ENCODE measurements at regions not wholly inside any gene's neighbourhood (a gene's known extent, or its start where the extent isn't known, plus 50 kb on each side); places are given as distances from the start of the nearest gene placed in this dataset.

DNA sequence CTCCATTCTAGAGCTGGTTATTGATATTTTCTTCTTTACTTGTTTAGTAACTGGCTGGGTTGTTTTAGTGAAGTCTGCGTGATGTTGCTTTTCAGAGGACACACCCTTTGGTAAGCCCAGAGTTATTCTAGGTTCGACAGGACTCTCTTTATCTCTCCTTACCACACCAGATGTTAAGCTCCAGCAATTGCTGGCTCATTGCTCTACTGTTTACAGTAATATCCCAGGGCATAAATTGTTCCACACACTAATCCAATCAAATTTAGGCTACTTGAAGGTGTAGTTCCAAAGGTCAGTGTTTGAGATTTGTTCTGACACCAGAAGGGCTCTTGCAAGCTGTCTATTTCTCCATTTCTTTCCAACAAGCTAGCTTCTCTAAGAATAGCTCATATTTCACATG lies 506.6 kb downstream of the NR4A2 start (continued):
- TF ChIP-seq, protein P1, sequence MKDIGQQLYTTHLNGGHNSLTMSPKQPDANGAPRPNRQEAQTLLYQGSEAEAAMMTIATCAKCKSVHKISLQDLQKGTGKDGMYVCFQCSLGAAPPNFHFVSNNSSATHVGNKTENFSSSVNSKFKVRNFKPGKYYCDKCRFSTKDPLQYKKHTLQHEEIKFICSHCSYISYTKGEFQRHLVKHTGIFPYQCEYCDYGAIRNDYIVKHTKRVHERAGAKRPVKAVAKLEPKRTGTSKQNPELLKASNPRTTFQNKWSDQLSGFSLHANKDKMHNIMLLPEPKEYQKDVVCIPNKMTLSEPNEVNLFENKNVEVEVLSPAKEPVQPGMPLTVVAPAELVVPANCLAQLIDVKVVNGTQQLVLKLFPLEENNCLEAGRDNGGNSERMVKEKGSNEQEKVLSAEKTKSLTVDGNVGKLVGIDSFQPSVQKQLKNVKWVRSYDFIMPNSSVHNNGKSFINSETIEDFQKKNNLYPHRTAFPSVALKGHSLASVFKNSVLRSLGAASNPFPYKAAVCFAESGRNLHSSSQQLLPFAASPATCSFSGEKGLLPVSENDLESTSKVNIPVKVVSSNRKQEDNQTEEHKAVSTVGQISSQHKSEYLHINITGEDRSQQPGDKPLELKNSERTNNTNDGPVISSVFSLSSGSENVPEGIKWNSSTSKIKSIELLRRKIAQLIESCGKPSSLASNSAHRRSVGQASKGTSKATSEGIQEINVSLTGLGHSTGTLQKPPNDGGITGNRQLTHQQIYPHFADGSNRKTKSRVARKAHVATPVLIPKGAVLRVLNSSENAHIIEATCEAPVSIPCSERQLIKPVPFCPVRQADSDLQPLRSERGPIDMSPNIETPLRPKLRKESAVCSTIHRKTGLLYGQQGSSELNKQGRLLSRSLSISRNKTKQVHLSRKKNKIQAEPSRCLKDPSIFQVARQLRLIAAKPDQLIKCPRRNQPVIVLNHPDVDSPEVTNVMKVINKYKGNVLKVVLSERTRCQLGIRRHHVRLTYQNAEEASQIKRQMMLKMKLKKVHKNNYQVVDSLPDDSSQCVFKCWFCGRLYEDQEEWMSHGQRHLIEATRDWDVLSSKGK (CRISPR knock-in tag; IDR thresholded peaks at IDR 0.05) = no peak
- TF ChIP-seq, protein P2, sequence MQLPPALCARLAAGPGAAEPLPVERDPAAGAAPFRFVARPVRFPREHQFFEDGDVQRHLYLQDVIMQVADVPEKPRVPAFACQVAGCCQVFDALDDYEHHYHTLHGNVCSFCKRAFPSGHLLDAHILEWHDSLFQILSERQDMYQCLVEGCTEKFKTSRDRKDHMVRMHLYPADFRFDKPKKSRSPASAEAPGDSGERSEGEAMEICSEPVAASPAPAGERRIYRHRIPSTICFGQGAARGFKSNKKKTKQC (CRISPR knock-in tag; IDR thresholded peaks at IDR 0.05) = no peak
- TF ChIP-seq SIN3A (IDR thresholded peaks at IDR 0.05; ENCODE audit: borderline replicate concordance in 2 of 2, control insufficient read depth in 1 of 2, low read depth in 2 of 2, low read length in 2 of 2) = no peak
- TF ChIP-seq XRCC5 (IDR thresholded peaks at IDR 0.05; ENCODE audit: low read depth, low read length) = no peak
- TF ChIP-seq FIP1L1 (IDR thresholded peaks at IDR 0.05; ENCODE audit: low read depth, low read length, poor library complexity, severe bottlenecking) = no peak
- no peak for TF ChIP-seq RFX7 (CRISPR knock-in tag; IDR thresholded peaks at IDR 0.05)
- TF ChIP-seq, protein P3, sequence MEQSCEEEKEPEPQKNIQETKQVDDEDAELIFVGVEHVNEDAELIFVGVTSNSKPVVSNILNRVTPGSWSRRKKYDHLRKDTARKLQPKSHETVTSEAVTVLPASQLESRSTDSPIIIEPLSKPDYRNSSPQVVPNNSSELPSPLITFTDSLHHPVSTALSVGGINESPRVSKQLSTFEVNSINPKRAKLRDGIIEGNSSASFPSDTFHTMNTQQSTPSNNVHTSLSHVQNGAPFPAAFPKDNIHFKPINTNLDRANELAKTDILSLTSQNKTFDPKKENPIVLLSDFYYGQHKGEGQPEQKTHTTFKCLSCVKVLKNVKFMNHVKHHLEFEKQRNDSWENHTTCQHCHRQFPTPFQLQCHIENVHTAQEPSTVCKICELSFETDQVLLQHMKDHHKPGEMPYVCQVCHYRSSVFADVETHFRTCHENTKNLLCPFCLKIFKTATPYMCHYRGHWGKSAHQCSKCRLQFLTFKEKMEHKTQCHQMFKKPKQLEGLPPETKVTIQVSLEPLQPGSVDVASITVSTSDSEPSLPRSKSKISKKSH (CRISPR knock-in tag; IDR thresholded peaks at IDR 0.05) = no peak
- TF ChIP-seq, protein P4, sequence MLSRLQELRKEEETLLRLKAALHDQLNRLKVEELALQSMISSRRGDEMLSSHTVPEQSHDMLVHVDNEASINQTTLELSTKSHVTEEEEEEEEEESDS (CRISPR knock-in tag; IDR thresholded peaks at IDR 0.05) = no peak
- TF ChIP-seq MCM7 (IDR thresholded peaks at IDR 0.05) = no peak
- no peak for TF ChIP-seq SMAD4 (CRISPR knock-in tag; conservative IDR thresholded peaks at IDR 0.05)
- TF ChIP-seq, protein P5, sequence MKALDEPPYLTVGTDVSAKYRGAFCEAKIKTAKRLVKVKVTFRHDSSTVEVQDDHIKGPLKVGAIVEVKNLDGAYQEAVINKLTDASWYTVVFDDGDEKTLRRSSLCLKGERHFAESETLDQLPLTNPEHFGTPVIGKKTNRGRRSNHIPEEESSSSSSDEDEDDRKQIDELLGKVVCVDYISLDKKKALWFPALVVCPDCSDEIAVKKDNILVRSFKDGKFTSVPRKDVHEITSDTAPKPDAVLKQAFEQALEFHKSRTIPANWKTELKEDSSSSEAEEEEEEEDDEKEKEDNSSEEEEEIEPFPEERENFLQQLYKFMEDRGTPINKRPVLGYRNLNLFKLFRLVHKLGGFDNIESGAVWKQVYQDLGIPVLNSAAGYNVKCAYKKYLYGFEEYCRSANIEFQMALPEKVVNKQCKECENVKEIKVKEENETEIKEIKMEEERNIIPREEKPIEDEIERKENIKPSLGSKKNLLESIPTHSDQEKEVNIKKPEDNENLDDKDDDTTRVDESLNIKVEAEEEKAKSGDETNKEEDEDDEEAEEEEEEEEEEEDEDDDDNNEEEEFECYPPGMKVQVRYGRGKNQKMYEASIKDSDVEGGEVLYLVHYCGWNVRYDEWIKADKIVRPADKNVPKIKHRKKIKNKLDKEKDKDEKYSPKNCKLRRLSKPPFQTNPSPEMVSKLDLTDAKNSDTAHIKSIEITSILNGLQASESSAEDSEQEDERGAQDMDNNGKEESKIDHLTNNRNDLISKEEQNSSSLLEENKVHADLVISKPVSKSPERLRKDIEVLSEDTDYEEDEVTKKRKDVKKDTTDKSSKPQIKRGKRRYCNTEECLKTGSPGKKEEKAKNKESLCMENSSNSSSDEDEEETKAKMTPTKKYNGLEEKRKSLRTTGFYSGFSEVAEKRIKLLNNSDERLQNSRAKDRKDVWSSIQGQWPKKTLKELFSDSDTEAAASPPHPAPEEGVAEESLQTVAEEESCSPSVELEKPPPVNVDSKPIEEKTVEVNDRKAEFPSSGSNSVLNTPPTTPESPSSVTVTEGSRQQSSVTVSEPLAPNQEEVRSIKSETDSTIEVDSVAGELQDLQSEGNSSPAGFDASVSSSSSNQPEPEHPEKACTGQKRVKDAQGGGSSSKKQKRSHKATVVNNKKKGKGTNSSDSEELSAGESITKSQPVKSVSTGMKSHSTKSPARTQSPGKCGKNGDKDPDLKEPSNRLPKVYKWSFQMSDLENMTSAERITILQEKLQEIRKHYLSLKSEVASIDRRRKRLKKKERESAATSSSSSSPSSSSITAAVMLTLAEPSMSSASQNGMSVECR (CRISPR knock-in tag; IDR thresholded peaks at IDR 0.05) = no peak
- TF ChIP-seq BRD4 (IDR thresholded peaks at IDR 0.05) = no peak
- no peak for TF ChIP-seq PTBP1 (IDR thresholded peaks at IDR 0.05; ENCODE audit: low read depth, low read length)
- no peak for TF ChIP-seq HEY1 (CRISPR knock-in tag; IDR thresholded peaks at IDR 0.05; ENCODE audit: borderline replicate concordance)
- TF ChIP-seq ZBTB1 (CRISPR knock-in tag; IDR thresholded peaks at IDR 0.05; ENCODE audit: borderline replicate concordance, low read depth) = no peak
- TF ChIP-seq ZNF146 (CRISPR knock-in tag; IDR thresholded peaks at IDR 0.05; ENCODE audit: unreplicated experiment) = no peak
- TF ChIP-seq ETV5 (CRISPR knock-in tag; IDR thresholded peaks at IDR 0.05; ENCODE audit: low read depth) = no peak

All from K562 (cell line).